IMR-90 (cell line): ENCODE measurements at regions not wholly inside any gene's neighbourhood (a gene's known extent, or its start where the extent isn't known, plus 50 kb on each side); places are given as distances from the start of the nearest gene placed in this dataset.
A peak's percentile ranks its signal among the peaks of the same experiment; 100 is the strongest.

Source experiments
- ATAC-seq: fragments of 200-7000 bp; cut with Tn5 transposase; 2 replicates; pipeline ENCODE4 v1.9.1; 2020; ENCODE audit warnings: low read depth, mild to moderate bottlenecking, moderate library complexity
- BruUV-seq: library from RNA; stranded (reverse); fragments of 400-500 nt; replicated peaks from 2 replicates; lab custom pipeline; 2021; lab: Mats Ljungman, UMichigan
- CTCF ChIA-PET: fragments of 300-600 bp; formaldehyde crosslinking; extraction: SDS; loops from one replicate; lab custom pipeline; 2021; ENCODE audit warnings: antibody characterized with exemption; lab: Yijun Ruan, JAX
- POLR2A ChIA-PET: fragments of 300-600 bp; sonication (Branson Sonifier 250); formaldehyde crosslinking; loops from one replicate; lab custom pipeline; 2022; ENCODE audit warnings: antibody characterized with exemption; ENCODE audit not compliant: unreplicated experiment; lab: Charles Lee
- DNase-seq: peaks from one replicate; pipeline ENCODE4 v3.0.0; 2013
- H2AFZ ChIP-seq: replicated peaks from 2 replicates; pipeline ENCODE3; 2013; ENCODE audit warnings: low read length, mild to moderate bottlenecking; ENCODE audit not compliant: poor library complexity
- H2AK5ac ChIP-seq: 2 replicates; pipeline ENCODE4 v1.6.1; 2013; ENCODE audit warnings: low read depth, low read length, inconsistent platforms
- H2AK9ac ChIP-seq: replicated peaks from 2 replicates; pipeline ENCODE3; 2013; ENCODE audit warnings: mild to moderate bottlenecking, low read depth, low read length, moderate library complexity; ENCODE audit not compliant: poor library complexity
- H2BK120ac ChIP-seq: 2 replicates; pipeline ENCODE4 v1.6.1; 2013; ENCODE audit warnings: low read depth, low read length, inconsistent platforms
- H2BK15ac ChIP-seq: 3 replicates; pipeline ENCODE4 v1.6.1; 2013; ENCODE audit warnings: low read depth, low read length, inconsistent platforms
- H2BK20ac ChIP-seq: 2 replicates; pipeline ENCODE4 v1.6.1; 2013; ENCODE audit warnings: low read depth, mild to moderate bottlenecking, inconsistent platforms, low read length, moderate library complexity
- H2BK5ac ChIP-seq: 2 replicates; pipeline ENCODE4 v1.6.1; 2013; ENCODE audit warnings: mild to moderate bottlenecking, low read depth, low read length, inconsistent platforms; ENCODE audit not compliant: poor library complexity, severe bottlenecking
- H3K14ac ChIP-seq: replicated peaks from 2 replicates; pipeline ENCODE4 v1.6.1; 2013; ENCODE audit warnings: low read depth, low read length, inconsistent platforms
- H3K18ac ChIP-seq: 2 replicates; pipeline ENCODE4 v1.6.1; 2013; ENCODE audit warnings: low read depth, low read length, control low read depth
- H3K23ac ChIP-seq: 2 replicates; pipeline ENCODE4 v1.6.1; 2013; ENCODE audit warnings: low read depth, low read length, inconsistent platforms
- H3K27ac ChIP-seq: 2 replicates; pipeline ENCODE4 v1.5.1; 2013; ENCODE audit warnings: mild to moderate bottlenecking, control low read depth, low read length; ENCODE audit not compliant: insufficient read depth
- H3K27me3 ChIP-seq: 2 replicates; pipeline ENCODE4 v1.6.1; 2013; ENCODE audit warnings: low read length; ENCODE audit not compliant: control insufficient read depth, insufficient read depth
- H3K36me3 ChIP-seq: 2 replicates; pipeline ENCODE4 v1.6.1; 2013; ENCODE audit warnings: low read length, mixed read lengths; ENCODE audit not compliant: control insufficient read depth, insufficient read depth
- H3K4ac ChIP-seq: 2 replicates; pipeline ENCODE4 v1.6.1; 2013; ENCODE audit warnings: low read depth, low read length, inconsistent platforms
- H3K4me1 ChIP-seq: 2 replicates; pipeline ENCODE4 v1.6.1; 2013; ENCODE audit warnings: low read length, mixed read lengths; ENCODE audit not compliant: control insufficient read depth, insufficient read depth
- H3K4me2 ChIP-seq: 2 replicates; pipeline ENCODE4 v1.6.1; 2013; ENCODE audit warnings: low read depth, mild to moderate bottlenecking, control low read depth, low read length, moderate library complexity
- H3K4me3 ChIP-seq: 2 replicates; pipeline ENCODE4 v1.5.1; 2013; ENCODE audit warnings: low read depth, mild to moderate bottlenecking, control low read depth, low read length, moderate library complexity; ENCODE audit not compliant: insufficient read depth
- H3K56ac ChIP-seq: 2 replicates; pipeline ENCODE4 v1.6.1; 2013; ENCODE audit warnings: low read length, inconsistent platforms; ENCODE audit not compliant: insufficient read depth; ENCODE audit errors: extremely low read depth
- H3K79me1 ChIP-seq, 2 experiments: 2 replicates each; pipeline ENCODE4 v1.6.1; 2013; ENCODE audit warnings: low read length in 2 of 2, inconsistent platforms in 1 of 2, low read depth in 1 of 2
- H3K9ac ChIP-seq: 2 replicates; pipeline ENCODE4 v1.6.1; 2013; ENCODE audit warnings: low read depth, low read length, control low read depth
- H3K9me1 ChIP-seq: 2 replicates; pipeline ENCODE4 v1.6.1; 2013; ENCODE audit warnings: low read length, inconsistent platforms; ENCODE audit not compliant: insufficient read depth
- H3K9me3 ChIP-seq: 2 replicates; pipeline ENCODE4 v1.6.1; 2013; ENCODE audit warnings: low read length; ENCODE audit not compliant: control insufficient read depth, insufficient read depth
- H4K20me1 ChIP-seq: 2 replicates; pipeline ENCODE4 v1.6.1; 2013; ENCODE audit warnings: low read length, inconsistent platforms; ENCODE audit not compliant: insufficient read depth
- H4K5ac ChIP-seq: 2 replicates; pipeline ENCODE4 v1.6.1; 2013; ENCODE audit warnings: mild to moderate bottlenecking, low read depth, low read length, control low read depth
- H4K8ac ChIP-seq, 2 experiments: 2 replicates each; pipeline ENCODE4 v1.6.1; 2013; ENCODE audit warnings: low read depth in 2 of 2, low read length in 2 of 2, control low read depth in 1 of 2, inconsistent platforms in 1 of 2
- H4K91ac ChIP-seq: 2 replicates; pipeline ENCODE4 v1.6.1; 2013; ENCODE audit warnings: low read depth, low read length, inconsistent platforms; ENCODE audit not compliant: insufficient read depth
- CEBPB ChIP-seq: IDR thresholded peaks from 2 replicates; pipeline ENCODE4 v1.6.1; 2012; ENCODE audit warnings: low read depth, low read length, improper control_type of control experiment
- CHD1 ChIP-seq: IDR thresholded peaks from 2 replicates; pipeline ENCODE4 v1.6.1; 2012; ENCODE audit warnings: low read depth, low read length, improper control_type of control experiment
- CTCF ChIP-seq: conservative IDR thresholded peaks from 2 replicates; pipeline ENCODE4 v1.5.1; 2012; ENCODE audit warnings: mild to moderate bottlenecking, low read depth, low read length, improper control_type of control experiment
- ELK1 ChIP-seq: fragments of 150-350 bp; IDR thresholded peaks from 2 replicates; pipeline ENCODE4 v1.6.1; 2016; ENCODE audit warnings: low read depth, mild to moderate bottlenecking, low read length, moderate library complexity, borderline replicate concordance
- FOS ChIP-seq: fragments of 150-350 bp; IDR thresholded peaks from 2 replicates; pipeline ENCODE4 v1.6.1; 2016; ENCODE audit warnings: low read depth, low read length
- MAFK ChIP-seq: IDR thresholded peaks from 2 replicates; pipeline ENCODE4 v1.6.1; 2012; ENCODE audit warnings: low read depth, low read length, improper control_type of control experiment
- MAZ ChIP-seq: IDR thresholded peaks from 2 replicates; pipeline ENCODE4 v1.6.1; 2012; ENCODE audit warnings: low read depth, mild to moderate bottlenecking, low read length, improper control_type of control experiment, moderate library complexity, borderline replicate concordance
- MXI1 ChIP-seq: IDR thresholded peaks from 2 replicates; pipeline ENCODE4 v1.6.1; 2012; ENCODE audit warnings: low read depth, mild to moderate bottlenecking, low read length, moderate library complexity, borderline replicate concordance
- NFE2L2 ChIP-seq: fragments of 150-350 bp; IDR thresholded peaks from 2 replicates; pipeline ENCODE4 v1.6.1; 2016; ENCODE audit warnings: low read depth, mild to moderate bottlenecking, low read length
- POLR2A ChIP-seq: IDR thresholded peaks from 2 replicates; pipeline ENCODE4 v1.6.1; 2012; ENCODE audit warnings: mild to moderate bottlenecking, low read depth, low read length
- RAD21 ChIP-seq: IDR thresholded peaks from 2 replicates; pipeline ENCODE4 v1.6.1; 2012; ENCODE audit warnings: low read length, improper control_type of control experiment
- RCOR1 ChIP-seq: IDR thresholded peaks from 2 replicates; pipeline ENCODE4 v1.6.1; 2012; ENCODE audit warnings: mild to moderate bottlenecking, low read length, improper control_type of control experiment; ENCODE audit not compliant: insufficient replicate concordance
- RFX5 ChIP-seq: IDR thresholded peaks from 2 replicates; pipeline ENCODE4 v1.8.0; 2012; ENCODE audit warnings: low read depth, mild to moderate bottlenecking, low read length, moderate library complexity
- SMC3 ChIP-seq: fragments of 150-350 bp; IDR thresholded peaks from 2 replicates; pipeline ENCODE4 v1.6.1; 2016; ENCODE audit warnings: low read depth, mild to moderate bottlenecking, antibody characterized with exemption, low read length, moderate library complexity
- USF2 ChIP-seq: fragments of 150-350 bp; IDR thresholded peaks from 2 replicates; pipeline ENCODE4 v1.6.1; 2017; ENCODE audit warnings: mild to moderate bottlenecking, antibody characterized with exemption, low read length, low read depth
- WGBS, 2 experiments: methylation state at CpG; one replicate each; pipeline versions ENCODE4 v1.1.5 to v1.1.7; 2013; ENCODE audit warnings: missing lambda C conversion rate in 2 of 2; ENCODE audit not compliant: insufficient read length in 1 of 2; ENCODE audit errors: extremely low coverage in 2 of 2; 5-methylcytosine and 5-hydroxymethylcytosine counted together
- dilution Hi-C: fragments of 300-500 bp; cut with HindIII; formaldehyde crosslinking; loops from one replicate; pipeline ENCODE4 v1.14.3; 2018; ENCODE audit warnings: low sequenced_read_pairs; ENCODE audit not compliant: unreplicated experiment
- in situ Hi-C: fragments of 300-500 bp; cut with MboI; formaldehyde crosslinking; loops from 3 replicates; pipeline ENCODE4 v1.14.3; 2019; ENCODE audit warnings: low sequenced_read_pairs, inconsistent platforms, mixed read lengths
- intact Hi-C: fragments of 100-400 bp; cut with micrococcal nuclease; formaldehyde crosslinking; loops from 2 replicates; pipeline ENCODE4 v1.10.0; 2022

GRCh38 chr12:5166976-5167375 lies 123.3 kb downstream of the KCNA5 start:
- no peaks in the 10 kb centered on the region for H3K27me3 ChIP-seq
- dilution Hi-C loops: no loop called here
- H2AK5ac ChIP-seq: peak overlapping the region; percentile 65
- 0 out of 4 replicates have a peak, but pooled peaks cover 0 to 2% of the 10 kb centered on the region in 2 experiments for H3K79me1 ChIP-seq
- peak overlapping the region; percentile 81 for H3K18ac ChIP-seq
- H3K4ac ChIP-seq: peak overlapping the region; percentile 87
- H2BK120ac ChIP-seq: peak overlapping the region; percentile 91
- peaks cover 21% of the 10 kb centered on the region for H3K9me1 ChIP-seq
- peak overlapping the region; percentile 26 to 83; a peak in 3 of 4 replicates for H4K8ac ChIP-seq
- H4K20me1 ChIP-seq: no peaks in the 10 kb centered on the region
- H3K36me3 ChIP-seq: no peaks in the 10 kb centered on the region
- peak overlapping the region; percentile 94 for H2BK20ac ChIP-seq
- DNase-seq (peak; percentile 98), ATAC-seq (peak; percentile 92)
- H3K9me3 ChIP-seq: no peaks in the 10 kb centered on the region
- H3K4me1 ChIP-seq: peaks cover 22% of the 10 kb centered on the region
- POLR2A ChIA-PET: no interaction called here
- 0 out of 2 replicates have a peak overlapping the region, but pooled peaks have one; percentile 7 for H3K4me2 ChIP-seq
- H4K5ac ChIP-seq: peak overlapping the region; percentile 69; the same call in 1 of the 2 replicates
- 41% methylated on average over 3 of the region's 4 CpGs; no CpG with 5 or more reads in 1 of the 2 experiments for WGBS, 2 experiments
- CTCF ChIA-PET: interaction anchor here (1.0 kb wide), 1 partner anchor 309 kb away, joined by 3 read pairs; no protein-coding TSS in a partner anchor
- H2AFZ ChIP-seq: peak overlapping the region; percentile 71
- H3K23ac ChIP-seq: peak overlapping the region; percentile 14; the same call in 1 of the 2 replicates
- H2BK5ac ChIP-seq: peak overlapping the region; percentile 83
- BruUV-seq: no TSS peak
- no peak overlapping the region for H3K4me3 ChIP-seq
- H2BK15ac ChIP-seq: peak overlapping the region; percentile 73; the same call in 2 of the 3 replicates
- peak overlapping the region; percentile 59 for H3K14ac ChIP-seq
- peak overlapping the region; percentile 71 for H4K91ac ChIP-seq
- peak overlapping the region; percentile 51 for H3K27ac ChIP-seq
- H3K9ac ChIP-seq: no peak overlapping the region; the same call in 1 of the 2 replicates
- intact Hi-C loops: loop anchor here (5.0 kb wide), 1 partner anchor 70 kb away; no protein-coding TSS in a partner anchor
- no peak overlapping the region; the same call in 1 of the 2 replicates for H3K56ac ChIP-seq
- in situ Hi-C loops: loop anchor here (5.0 kb wide), 1 partner anchor 260 kb away; no protein-coding TSS in a partner anchor
- H2AK9ac ChIP-seq: peak overlapping the region; percentile 50
- no peak for TF ChIP-seq CHD1
- TF ChIP-seq MAZ: no peak
- TF ChIP-seq MAFK: peak; percentile 21; the same call in 1 of the 2 replicates
- TF ChIP-seq SMC3: no peak
- no peak for TF ChIP-seq NFE2L2
- TF ChIP-seq POLR2A: no peak
- TF ChIP-seq RCOR1: peak; percentile 88
- TF ChIP-seq FOS: peak; percentile 80
- no peak for TF ChIP-seq CTCF
- no peak; the same call in 1 of the 2 replicates for TF ChIP-seq RAD21
- TF ChIP-seq ELK1: no peak
- peak; percentile 48; the same call in 1 of the 2 replicates for TF ChIP-seq CEBPB
- TF ChIP-seq RFX5: no peak
- TF ChIP-seq USF2: no peak
- no peak for TF ChIP-seq MXI1
